ENCODE measurements at regions not wholly inside any gene's neighbourhood (a gene's known extent, or its start where the extent isn't known, plus 50 kb on each side); places are given as distances from the start of the nearest gene placed in this dataset.
"Not testable (repeated sequence)": the region's sequence is repeated elsewhere in the genome, so short reads cannot be mapped to it uniquely, and the experiment has no call there.

DNA sequence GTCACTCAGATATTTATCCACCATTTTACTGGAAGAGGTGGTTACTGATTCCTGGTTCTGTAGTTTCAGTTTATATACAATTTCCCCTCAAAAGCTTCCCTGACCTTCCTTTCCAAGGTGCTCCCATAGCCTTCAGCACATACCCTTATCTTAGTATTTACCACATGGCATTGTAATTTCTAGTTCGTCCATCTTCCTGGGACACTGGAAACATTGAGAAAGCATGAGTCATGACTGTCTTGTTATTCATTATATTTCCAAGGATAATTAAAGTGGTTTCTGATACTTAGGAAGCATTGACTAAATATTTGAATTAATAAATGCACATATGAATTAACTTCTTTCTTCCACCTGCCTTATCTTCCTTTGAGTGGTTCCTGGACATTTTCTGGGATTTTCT lies 203.8 kb downstream of the ETAA1 start:
- no peak for ATAC-seq
- DNase-seq, result no peak
- Mint-ChIP-seq H3K27me3 (no peaks in the 10 kb centered on the region), H3K36me3 (ENCODE audit: low read depth) (no peaks in the 10 kb centered on the region), H3K4me3 (no peak overlapping the region), H3K4me1 (no peaks in the 10 kb centered on the region), H3K9me3 (peaks cover 4% of the 10 kb centered on the region), H3K27ac (no peak overlapping the region)

DNA sequence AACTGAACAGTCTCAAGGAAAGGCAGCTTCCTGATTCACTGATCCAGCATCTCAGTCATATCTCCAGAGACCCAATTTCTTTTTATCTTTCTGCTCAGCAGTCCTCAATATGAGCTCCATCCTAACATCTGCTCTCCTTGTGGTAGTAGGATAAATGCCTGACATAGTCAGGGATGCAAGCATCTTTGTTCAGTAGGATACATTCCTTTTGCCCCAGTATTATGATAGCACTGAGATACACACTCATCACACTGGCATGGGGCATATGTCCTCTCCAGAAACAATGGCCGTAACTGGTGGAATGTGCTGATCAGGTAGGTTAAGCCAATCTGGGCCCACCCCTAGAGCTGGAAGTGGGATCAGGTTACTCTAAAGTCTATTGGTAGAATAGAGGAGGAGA lies 207.2 kb downstream of the ETAA1 start:
- no peak for ATAC-seq
- Mint-ChIP-seq H3K4me1 (no peaks in the 10 kb centered on the region), H3K36me3 (ENCODE audit: low read depth) (no peaks in the 10 kb centered on the region), H3K4me3 (no peak overlapping the region), H3K27ac (no peak overlapping the region), H3K27me3 (no peaks in the 10 kb centered on the region), H3K9me3 (no peaks in the 10 kb centered on the region)
- no peak for DNase-seq

- DNase-seq (no peak), ATAC-seq (no peak)
- no peaks in the 10 kb centered on the region for H3K36me3 Mint-ChIP-seq (ENCODE audit: low read depth)
- H3K4me3 Mint-ChIP-seq, result no peak overlapping the region
- no peaks in the 10 kb centered on the region for H3K9me3 Mint-ChIP-seq
- H3K27me3 Mint-ChIP-seq, result no peaks in the 10 kb centered on the region
- H3K27ac Mint-ChIP-seq, result no peak overlapping the region
- no peaks in the 10 kb centered on the region for H3K4me1 Mint-ChIP-seq
Measured at GRCh38 chr2:67612576-67613042, 215.5 kb downstream of the ETAA1 start.

GRCh38 chr2:67613227-67613626 lies 216.1 kb downstream of the ETAA1 start:
- Mint-ChIP-seq H3K27me3 (no peaks in the 10 kb centered on the region), H3K4me3 (no peak overlapping the region), H3K27ac (no peak overlapping the region), H3K9me3 (no peaks in the 10 kb centered on the region), H3K36me3 (ENCODE audit: low read depth) (no peaks in the 10 kb centered on the region), H3K4me1 (no peaks in the 10 kb centered on the region)
- DNase-seq (no peak), ATAC-seq (no peak)

GRCh38 chr2:67614454-67614853 lies 217.3 kb downstream of the ETAA1 start:
- H3K36me3 Mint-ChIP-seq (ENCODE audit: low read depth), result no peaks in the 10 kb centered on the region

GRCh38 chr2:67616749-67617148 lies 219.6 kb downstream of the ETAA1 start:
- H3K4me3 Mint-ChIP-seq, result no peak overlapping the region
- H3K4me1 Mint-ChIP-seq, result no peaks in the 10 kb centered on the region
- ATAC-seq (no peak), DNase-seq (no peak)
- H3K27me3 Mint-ChIP-seq, result no peaks in the 10 kb centered on the region
- no peaks in the 10 kb centered on the region for H3K36me3 Mint-ChIP-seq (ENCODE audit: low read depth)
- no peaks in the 10 kb centered on the region for H3K9me3 Mint-ChIP-seq
- no peak overlapping the region for H3K27ac Mint-ChIP-seq

More at GRCh38 chr2:67614454-67614853, 217.3 kb downstream of the ETAA1 start:
- H3K27me3 Mint-ChIP-seq, result no peaks in the 10 kb centered on the region
- DNase-seq (no peak), ATAC-seq (no peak)
- no peaks in the 10 kb centered on the region for H3K9me3 Mint-ChIP-seq
- no peak overlapping the region for H3K27ac Mint-ChIP-seq
- no peaks in the 10 kb centered on the region for H3K4me1 Mint-ChIP-seq
- H3K4me3 Mint-ChIP-seq, result no peak overlapping the region

DNA sequence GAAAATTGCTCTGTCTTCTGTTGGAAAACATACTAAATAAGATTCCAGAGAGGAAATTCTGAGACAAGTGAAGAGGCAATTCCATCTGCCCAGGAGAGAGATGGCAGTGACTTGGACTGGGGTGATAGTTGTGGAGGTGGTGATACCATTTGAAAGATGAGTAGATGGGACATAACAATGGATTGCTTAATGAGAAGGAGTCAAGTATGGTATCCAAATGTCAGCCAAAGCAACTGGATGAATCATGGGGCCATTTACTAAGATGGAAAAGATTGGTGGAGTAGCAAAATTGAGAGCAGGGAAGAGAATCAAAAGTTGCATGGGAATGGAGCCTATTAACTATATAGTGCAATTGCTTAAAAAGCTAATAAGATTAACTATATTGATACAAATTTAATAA lies 222.1 kb downstream of the ETAA1 start:
- no peak overlapping the region for H3K27ac Mint-ChIP-seq
- ATAC-seq (no peak), DNase-seq (no peak)
- no peaks in the 10 kb centered on the region for H3K36me3 Mint-ChIP-seq (ENCODE audit: low read depth)
- no peaks in the 10 kb centered on the region for H3K4me1 Mint-ChIP-seq
- no peak overlapping the region for H3K4me3 Mint-ChIP-seq
- no peaks in the 10 kb centered on the region for H3K27me3 Mint-ChIP-seq
- no peaks in the 10 kb centered on the region for H3K9me3 Mint-ChIP-seq

- H3K36me3 Mint-ChIP-seq (ENCODE audit: low read depth); H3K27ac Mint-ChIP-seq; H3K9me3 Mint-ChIP-seq; H3K27me3 Mint-ChIP-seq; ATAC-seq; H3K4me1 Mint-ChIP-seq; H3K4me3 Mint-ChIP-seq; DNase-seq: not testable (repeated sequence)
Measured at GRCh38 chr2:67623741-67624140, 226.6 kb downstream of the ETAA1 start.

GRCh38 chr2:67625178-67625577 lies 228.0 kb downstream of the ETAA1 start:
- Mint-ChIP-seq H3K4me3 (no peak overlapping the region), H3K4me1 (no peaks in the 10 kb centered on the region), H3K27me3 (peaks cover 2% of the 10 kb centered on the region), H3K9me3 (peaks cover 6% of the 10 kb centered on the region), H3K36me3 (ENCODE audit: low read depth) (no peaks in the 10 kb centered on the region), H3K27ac (no peak overlapping the region)
- no peak for DNase-seq
- ATAC-seq, result no peak

- no peak for DNase-seq
Measured at GRCh38 chr2:67625690-67626475, 228.8 kb downstream of the ETAA1 start.

DNA sequence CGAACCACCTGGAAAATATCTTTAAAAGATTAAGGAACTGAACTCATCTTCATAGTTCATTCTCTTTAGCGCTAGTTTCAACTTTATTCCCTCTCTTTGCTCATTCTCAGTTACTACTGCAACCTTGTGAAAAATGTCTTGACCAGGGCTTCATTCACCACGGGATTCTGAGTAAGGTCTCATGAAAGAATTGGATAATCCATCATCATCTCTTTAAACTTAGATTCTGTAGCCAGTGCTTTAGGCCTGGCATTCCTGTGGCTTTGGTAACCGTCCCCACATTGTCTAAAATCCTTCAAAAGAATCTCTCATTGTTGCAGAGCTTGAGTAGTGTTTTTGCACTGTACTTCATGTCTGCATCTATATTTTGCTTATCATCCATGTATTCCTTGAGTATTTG lies 229.5 kb downstream of the ETAA1 start:
- no peak overlapping the region for H3K4me3 Mint-ChIP-seq
- H3K4me1 Mint-ChIP-seq, result no peaks in the 10 kb centered on the region
- no peak for DNase-seq
- no peaks in the 10 kb centered on the region for H3K36me3 Mint-ChIP-seq (ENCODE audit: low read depth)
- H3K27ac Mint-ChIP-seq, result no peak overlapping the region
- ATAC-seq, result no peak
- peaks cover 6% of the 10 kb centered on the region for H3K9me3 Mint-ChIP-seq
- peaks cover 2% of the 10 kb centered on the region for H3K27me3 Mint-ChIP-seq

More at GRCh38 chr2:67625690-67626475, 228.8 kb downstream of the ETAA1 start:
- peaks cover 6% of the 10 kb centered on the region for H3K9me3 Mint-ChIP-seq
- no peaks in the 10 kb centered on the region for H3K4me1 Mint-ChIP-seq
- H3K27me3 Mint-ChIP-seq, result peaks cover 2% of the 10 kb centered on the region
- ATAC-seq, result no peak
- no peak overlapping the region for H3K4me3 Mint-ChIP-seq
- no peaks in the 10 kb centered on the region for H3K36me3 Mint-ChIP-seq (ENCODE audit: low read depth)
- H3K27ac Mint-ChIP-seq, result no peak overlapping the region

DNA sequence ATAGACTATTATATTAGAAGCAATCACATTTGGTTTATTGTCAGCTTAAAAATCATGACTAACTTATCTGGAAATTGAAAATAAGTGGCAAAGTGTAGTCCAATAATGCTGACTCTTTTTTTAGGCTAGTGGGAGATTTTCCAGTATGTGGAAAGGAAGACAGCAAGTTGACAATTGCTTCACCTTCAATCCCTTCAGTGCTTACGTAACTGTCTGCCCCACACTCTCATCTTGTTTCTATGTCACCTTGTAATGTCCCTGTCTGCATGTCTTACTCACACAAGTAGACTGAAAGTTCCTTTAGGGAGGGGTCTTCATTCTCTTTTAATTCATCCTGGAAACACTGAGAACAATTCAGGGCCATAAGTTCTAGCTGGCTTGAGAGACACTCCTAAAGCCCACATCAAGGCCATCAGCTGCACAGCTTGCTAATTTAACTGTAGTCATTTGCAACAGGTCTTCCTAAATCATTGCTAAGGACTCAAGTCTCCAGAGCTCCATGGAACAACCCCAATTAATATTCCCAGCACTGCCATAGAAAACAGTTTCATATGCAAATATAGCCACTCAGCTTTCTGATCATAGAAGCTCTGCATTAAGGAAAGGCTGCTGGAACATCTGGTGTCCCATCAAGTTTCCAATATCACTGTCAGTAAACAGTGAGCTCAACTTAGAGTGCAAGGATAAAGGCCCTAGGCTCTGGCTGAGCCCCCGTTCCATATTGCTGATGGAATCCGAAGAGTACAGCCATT lies 230.5 kb downstream of the ETAA1 start:
- DNase-seq (no peak), ATAC-seq (no peak)
- H3K4me1 Mint-ChIP-seq, result no peaks in the 10 kb centered on the region
- peaks cover 6% of the 10 kb centered on the region for H3K9me3 Mint-ChIP-seq
- H3K27ac Mint-ChIP-seq, result no peak overlapping the region
- H3K27me3 Mint-ChIP-seq, result peaks cover 2% of the 10 kb centered on the region
- no peaks in the 10 kb centered on the region for H3K36me3 Mint-ChIP-seq (ENCODE audit: low read depth)
- no peak overlapping the region for H3K4me3 Mint-ChIP-seq

DNA sequence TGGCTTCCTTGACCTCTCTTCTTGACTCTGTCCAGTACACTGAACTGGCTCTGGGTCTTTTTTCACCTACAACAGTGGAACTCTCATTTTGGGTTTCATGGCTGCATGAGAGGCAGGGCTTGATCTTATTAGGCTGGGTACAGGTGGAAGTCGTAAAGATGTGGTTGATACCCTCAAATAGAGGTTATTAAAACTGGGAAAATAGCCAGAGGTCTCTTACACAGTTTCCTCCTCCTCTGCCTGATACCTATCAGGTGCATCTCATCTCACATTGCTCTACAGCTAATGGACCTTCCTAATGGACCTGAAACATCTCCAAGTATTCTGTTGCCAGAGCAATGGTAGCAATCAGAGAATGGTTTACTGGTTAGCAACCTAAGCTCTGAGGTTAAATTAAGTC lies 231.8 kb downstream of the ETAA1 start:
- ATAC-seq (no peak), DNase-seq (no peak)
- peaks cover 2% of the 10 kb centered on the region for H3K27me3 Mint-ChIP-seq
- H3K9me3 Mint-ChIP-seq, result peaks cover 6% of the 10 kb centered on the region
- no peak overlapping the region for H3K4me3 Mint-ChIP-seq
- no peak overlapping the region for H3K27ac Mint-ChIP-seq
- H3K36me3 Mint-ChIP-seq (ENCODE audit: low read depth), result no peaks in the 10 kb centered on the region
- no peaks in the 10 kb centered on the region for H3K4me1 Mint-ChIP-seq

GRCh38 chr2:67631483-67631882 lies 234.3 kb downstream of the ETAA1 start:
- Mint-ChIP-seq H3K4me1 (no peaks in the 10 kb centered on the region), H3K36me3 (ENCODE audit: low read depth) (no peaks in the 10 kb centered on the region), H3K4me3 (no peak overlapping the region), H3K9me3 (peaks cover 4% of the 10 kb centered on the region), H3K27ac (no peak overlapping the region), H3K27me3 (no peaks in the 10 kb centered on the region)
- ATAC-seq (no peak), DNase-seq (no peak)

- ATAC-seq, result no peak
- no peaks in the 10 kb centered on the region for H3K27me3 Mint-ChIP-seq
- H3K9me3 Mint-ChIP-seq, result peaks cover 4% of the 10 kb centered on the region
- H3K4me1 Mint-ChIP-seq, result no peaks in the 10 kb centered on the region
- DNase-seq, result no peak
- no peaks in the 10 kb centered on the region for H3K36me3 Mint-ChIP-seq (ENCODE audit: low read depth)
- no peak overlapping the region for H3K4me3 Mint-ChIP-seq
- no peak overlapping the region for H3K27ac Mint-ChIP-seq
Measured at GRCh38 chr2:67633212-67633856, 236.2 kb downstream of the ETAA1 start.

All from activated naive CD8-positive, alpha-beta T cell treated with anti-CD3 and anti-CD28 coated beads, Interleukin-2, amount 50 U/mL, for 24 hours (primary cell).